ENCODE measurements at regions not wholly inside any gene's neighbourhood (a gene's known extent, or its start where the extent isn't known, plus 50 kb on each side); places are given as distances from the start of the nearest gene placed in this dataset.
"Not testable (repeated sequence)": the region's sequence is repeated elsewhere in the genome, so short reads cannot be mapped to it uniquely, and the experiment has no call there.

GRCh38 chr10:46718014-46718413 is 139.1 kb downstream of the SYT15 start:
- not testable (repeated sequence) for H3K36me3 Mint-ChIP-seq (ENCODE audit: unreplicated experiment); H3K4me3 Mint-ChIP-seq (ENCODE audit: unreplicated experiment); H3K4me1 Mint-ChIP-seq (ENCODE audit: low read depth, unreplicated experiment); DNase-seq; H3K27ac Mint-ChIP-seq (ENCODE audit: unreplicated experiment); H3K9me3 Mint-ChIP-seq (ENCODE audit: unreplicated experiment); H3K27me3 Mint-ChIP-seq (ENCODE audit: unreplicated experiment)

DNA sequence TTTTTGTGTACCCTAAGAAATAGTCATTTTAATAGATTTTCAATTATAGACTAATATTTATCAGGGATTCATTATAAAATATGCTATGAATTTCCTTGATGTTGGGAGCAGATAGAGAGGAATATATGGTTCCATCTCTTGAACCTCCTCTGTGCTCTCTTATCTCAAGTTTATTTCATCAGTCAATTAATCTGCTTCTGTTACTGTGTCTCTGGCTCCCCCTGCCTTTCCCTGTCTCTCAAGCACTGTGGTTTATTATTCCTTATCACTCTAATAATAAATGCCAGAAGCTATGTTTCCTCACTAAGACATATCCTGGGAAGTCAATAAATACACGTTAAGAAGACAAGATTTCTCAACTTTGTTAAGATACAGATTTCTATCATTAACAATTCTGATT is 141.5 kb downstream of the SYT15 start:
- H3K36me3 Mint-ChIP-seq (ENCODE audit: unreplicated experiment); H3K9me3 Mint-ChIP-seq (ENCODE audit: unreplicated experiment); H3K4me3 Mint-ChIP-seq (ENCODE audit: unreplicated experiment); H3K27ac Mint-ChIP-seq (ENCODE audit: unreplicated experiment); H3K4me1 Mint-ChIP-seq (ENCODE audit: low read depth, unreplicated experiment); H3K27me3 Mint-ChIP-seq (ENCODE audit: unreplicated experiment); DNase-seq: not testable (repeated sequence)

GRCh38 chr10:46720811-46721518 is 142.0 kb downstream of the SYT15 start:
- H3K27me3 Mint-ChIP-seq (ENCODE audit: unreplicated experiment); H3K4me3 Mint-ChIP-seq (ENCODE audit: unreplicated experiment); H3K27ac Mint-ChIP-seq (ENCODE audit: unreplicated experiment); H3K36me3 Mint-ChIP-seq (ENCODE audit: unreplicated experiment); H3K4me1 Mint-ChIP-seq (ENCODE audit: low read depth, unreplicated experiment); H3K9me3 Mint-ChIP-seq (ENCODE audit: unreplicated experiment); DNase-seq: not testable (repeated sequence)

GRCh38 chr10:46724258-46724657 is 145.3 kb downstream of the SYT15 start:
- H3K27ac Mint-ChIP-seq (ENCODE audit: unreplicated experiment); H3K4me1 Mint-ChIP-seq (ENCODE audit: low read depth, unreplicated experiment); H3K9me3 Mint-ChIP-seq (ENCODE audit: unreplicated experiment); H3K4me3 Mint-ChIP-seq (ENCODE audit: unreplicated experiment); H3K36me3 Mint-ChIP-seq (ENCODE audit: unreplicated experiment); DNase-seq; H3K27me3 Mint-ChIP-seq (ENCODE audit: unreplicated experiment): not testable (repeated sequence)

- not testable (repeated sequence) for H3K27me3 Mint-ChIP-seq (ENCODE audit: unreplicated experiment); DNase-seq; H3K4me1 Mint-ChIP-seq (ENCODE audit: low read depth, unreplicated experiment); H3K4me3 Mint-ChIP-seq (ENCODE audit: unreplicated experiment); H3K36me3 Mint-ChIP-seq (ENCODE audit: unreplicated experiment); H3K27ac Mint-ChIP-seq (ENCODE audit: unreplicated experiment); H3K9me3 Mint-ChIP-seq (ENCODE audit: unreplicated experiment)
Observed at GRCh38 chr10:46728359-46728758, 149.4 kb downstream of the SYT15 start.

DNA sequence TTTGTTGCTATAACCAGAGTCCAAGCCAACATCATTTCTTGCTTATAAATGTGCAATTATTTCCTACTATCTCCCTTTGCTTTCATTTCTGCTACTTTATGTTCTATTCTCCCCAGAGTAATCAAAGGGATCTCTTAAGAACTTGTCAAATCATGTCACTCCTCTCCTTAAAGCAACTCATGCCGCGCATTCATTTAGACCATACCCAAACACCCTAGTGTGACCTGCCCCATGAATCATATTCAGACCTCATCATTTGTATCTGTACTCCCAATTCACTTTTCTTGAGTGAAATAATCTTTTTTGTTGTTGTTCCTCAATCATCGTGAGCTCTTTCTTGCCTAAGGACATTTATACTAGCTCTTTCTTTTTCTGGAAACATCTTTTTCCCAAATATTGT is 151.8 kb downstream of the SYT15 start:
- not testable (repeated sequence) for H3K4me3 Mint-ChIP-seq (ENCODE audit: unreplicated experiment); H3K4me1 Mint-ChIP-seq (ENCODE audit: low read depth, unreplicated experiment); H3K36me3 Mint-ChIP-seq (ENCODE audit: unreplicated experiment); DNase-seq; H3K9me3 Mint-ChIP-seq (ENCODE audit: unreplicated experiment); H3K27me3 Mint-ChIP-seq (ENCODE audit: unreplicated experiment); H3K27ac Mint-ChIP-seq (ENCODE audit: unreplicated experiment)

- not testable (repeated sequence) for H3K27me3 Mint-ChIP-seq (ENCODE audit: unreplicated experiment); H3K9me3 Mint-ChIP-seq (ENCODE audit: unreplicated experiment); H3K4me3 Mint-ChIP-seq (ENCODE audit: unreplicated experiment); H3K36me3 Mint-ChIP-seq (ENCODE audit: unreplicated experiment); DNase-seq; H3K4me1 Mint-ChIP-seq (ENCODE audit: low read depth, unreplicated experiment); H3K27ac Mint-ChIP-seq (ENCODE audit: unreplicated experiment)
Observed at GRCh38 chr10:46733635-46734261, 154.8 kb downstream of the SYT15 start.

GRCh38 chr10:46734262-46734642 is 155.3 kb downstream of the SYT15 start:
- H3K27me3 Mint-ChIP-seq (ENCODE audit: unreplicated experiment); H3K4me3 Mint-ChIP-seq (ENCODE audit: unreplicated experiment); H3K36me3 Mint-ChIP-seq (ENCODE audit: unreplicated experiment); H3K9me3 Mint-ChIP-seq (ENCODE audit: unreplicated experiment); H3K27ac Mint-ChIP-seq (ENCODE audit: unreplicated experiment); H3K4me1 Mint-ChIP-seq (ENCODE audit: low read depth, unreplicated experiment); DNase-seq: not testable (repeated sequence)

- H3K9me3 Mint-ChIP-seq (ENCODE audit: unreplicated experiment); H3K27me3 Mint-ChIP-seq (ENCODE audit: unreplicated experiment); H3K27ac Mint-ChIP-seq (ENCODE audit: unreplicated experiment); H3K4me3 Mint-ChIP-seq (ENCODE audit: unreplicated experiment); H3K36me3 Mint-ChIP-seq (ENCODE audit: unreplicated experiment); H3K4me1 Mint-ChIP-seq (ENCODE audit: low read depth, unreplicated experiment); DNase-seq: not testable (repeated sequence)
Observed at GRCh38 chr10:46739919-46740318, 161.0 kb downstream of the SYT15 start.

DNA sequence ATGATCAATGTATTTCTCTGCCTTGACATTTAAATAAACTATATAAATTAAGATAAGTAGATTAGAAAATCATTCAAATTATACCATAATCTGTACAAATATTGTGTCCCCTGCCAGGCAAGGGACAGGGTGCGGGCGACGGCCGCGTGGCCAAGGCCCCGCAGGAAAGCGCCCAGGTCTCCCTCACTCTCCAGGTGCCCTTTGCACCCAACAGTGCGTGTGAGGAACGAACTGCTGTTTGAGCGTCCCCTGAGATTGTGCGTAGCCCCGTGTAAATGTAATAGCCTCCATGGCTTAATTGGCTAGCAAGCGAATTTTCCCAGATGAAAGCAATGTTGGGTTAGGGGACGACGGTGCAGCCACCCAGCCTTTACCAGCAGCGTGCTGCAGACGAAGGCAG is 161.4 kb downstream of the SYT15 start:
- DNase-seq; H3K36me3 Mint-ChIP-seq (ENCODE audit: unreplicated experiment); H3K9me3 Mint-ChIP-seq (ENCODE audit: unreplicated experiment); H3K4me3 Mint-ChIP-seq (ENCODE audit: unreplicated experiment); H3K4me1 Mint-ChIP-seq (ENCODE audit: low read depth, unreplicated experiment); H3K27me3 Mint-ChIP-seq (ENCODE audit: unreplicated experiment); H3K27ac Mint-ChIP-seq (ENCODE audit: unreplicated experiment): not testable (repeated sequence)

- H3K4me1 Mint-ChIP-seq (ENCODE audit: low read depth, unreplicated experiment); H3K27ac Mint-ChIP-seq (ENCODE audit: unreplicated experiment); DNase-seq; H3K4me3 Mint-ChIP-seq (ENCODE audit: unreplicated experiment); H3K9me3 Mint-ChIP-seq (ENCODE audit: unreplicated experiment); H3K27me3 Mint-ChIP-seq (ENCODE audit: unreplicated experiment); H3K36me3 Mint-ChIP-seq (ENCODE audit: unreplicated experiment): not testable (repeated sequence)
Observed at GRCh38 chr10:46749003-46749402, 162.2 kb upstream of the PTPN20 start.

DNA sequence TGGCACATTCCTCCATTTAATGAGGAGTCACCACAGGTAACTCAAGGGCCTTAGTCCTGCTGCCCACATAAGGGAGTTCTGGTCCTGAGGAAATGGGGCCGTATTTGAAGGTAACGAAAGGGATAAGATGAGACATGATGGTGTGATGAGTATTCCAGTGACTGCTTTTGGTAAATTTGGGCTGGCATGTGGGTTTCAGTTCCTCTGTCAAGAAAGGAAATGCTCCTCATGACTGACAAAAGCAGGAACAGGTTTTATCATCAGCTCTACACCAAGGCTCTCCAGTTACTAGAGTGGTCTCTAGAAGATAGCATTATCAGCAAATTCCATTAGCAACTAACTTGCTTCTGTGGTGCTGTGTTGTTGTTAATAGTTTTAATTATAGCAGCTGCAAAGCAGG is 161.8 kb upstream of the PTPN20 start:
- not testable (repeated sequence) for DNase-seq; H3K4me1 Mint-ChIP-seq (ENCODE audit: low read depth, unreplicated experiment); H3K36me3 Mint-ChIP-seq (ENCODE audit: unreplicated experiment); H3K9me3 Mint-ChIP-seq (ENCODE audit: unreplicated experiment); H3K27me3 Mint-ChIP-seq (ENCODE audit: unreplicated experiment); H3K4me3 Mint-ChIP-seq (ENCODE audit: unreplicated experiment); H3K27ac Mint-ChIP-seq (ENCODE audit: unreplicated experiment)

- H3K27ac Mint-ChIP-seq (ENCODE audit: unreplicated experiment); H3K36me3 Mint-ChIP-seq (ENCODE audit: unreplicated experiment): not testable (repeated sequence)
Observed at GRCh38 chr10:46753763-46754162, 157.5 kb upstream of the PTPN20 start.

More at GRCh38 chr10:46753763-46754162, 157.5 kb upstream of the PTPN20 start:
- not testable (repeated sequence) for H3K9me3 Mint-ChIP-seq (ENCODE audit: unreplicated experiment); H3K27me3 Mint-ChIP-seq (ENCODE audit: unreplicated experiment); H3K4me3 Mint-ChIP-seq (ENCODE audit: unreplicated experiment); DNase-seq; H3K4me1 Mint-ChIP-seq (ENCODE audit: low read depth, unreplicated experiment)
